WERI-Rb-1 (cell line): ENCODE measurements at regions not wholly inside any gene's neighbourhood (a gene's known extent, or its start where the extent isn't known, plus 50 kb on each side); places are given as distances from the start of the nearest gene placed in this dataset.

Source experiments
- DNase-seq: peaks from one replicate; pipeline ENCODE4 v3.0.0-alpha.2; 2020
- H3K27ac ChIP-seq: fragments of 250-450 bp; sonication (Bioruptor Pico); 2 replicates; pipeline ENCODE4 v1.5.1; 2020; ENCODE audit warnings: mild to moderate bottlenecking, moderate library complexity
- H3K27me3 ChIP-seq: fragments of 250-450 bp; sonication (Bioruptor Pico); 2 replicates; pipeline ENCODE4 v1.5.1; 2021; ENCODE audit warnings: mild to moderate bottlenecking, low read depth, moderate library complexity; ENCODE audit not compliant: insufficient read depth, severe bottlenecking
- H3K36me3 ChIP-seq: fragments of 250-450 bp; sonication (Bioruptor Pico); 2 replicates; pipeline ENCODE4 v1.5.1; 2020; ENCODE audit warnings: mild to moderate bottlenecking, moderate library complexity
- H3K4me3 ChIP-seq: 2 replicates; pipeline ENCODE4 v1.5.1; 2011; ENCODE audit warnings: low read depth, mild to moderate bottlenecking, control low read depth, low read length
- H3K9me3 ChIP-seq: fragments of 250-450 bp; sonication (Bioruptor Pico); 2 replicates; pipeline ENCODE4 v1.5.1; 2021; ENCODE audit warnings: mild to moderate bottlenecking, moderate library complexity; ENCODE audit not compliant: severe bottlenecking
- CTCF ChIP-seq: IDR thresholded peaks from 2 replicates; pipeline ENCODE4 v1.5.1; 2011; ENCODE audit warnings: low read depth, mild to moderate bottlenecking, control low read depth, inconsistent platforms, low read length

DNA sequence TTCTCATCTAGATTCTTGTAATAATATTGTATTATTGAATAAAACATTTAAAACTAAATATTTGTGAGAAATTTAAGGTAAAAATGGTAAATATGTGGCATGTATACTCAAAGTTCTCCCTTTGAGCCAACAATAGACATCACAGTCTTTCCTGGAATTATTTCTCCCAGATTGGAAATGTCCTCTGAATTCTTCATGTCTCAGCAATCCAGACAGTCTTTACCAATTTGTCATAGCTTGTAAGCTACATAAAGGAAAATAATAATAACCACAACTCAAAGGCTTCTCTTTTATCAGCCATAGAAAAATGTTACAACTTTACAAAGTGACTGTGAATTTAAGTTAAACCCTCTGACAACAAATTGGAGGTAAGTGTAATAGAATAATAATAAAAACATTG, 784.9 kb downstream of the EPHA4 start:
- no peaks in the 10 kb centered on the region for H3K27me3 ChIP-seq
- H3K36me3 ChIP-seq = no peaks in the 10 kb centered on the region
- TF ChIP-seq CTCF = no peak
- DNase-seq = no peak
- H3K4me3 ChIP-seq = no peak overlapping the region
- H3K9me3 ChIP-seq = no peaks in the 10 kb centered on the region
- no peak overlapping the region for H3K27ac ChIP-seq

- Histone ChIP-seq H3K27me3 (no peaks in the 10 kb centered on the region), H3K4me3 (no peak overlapping the region), H3K36me3 (no peaks in the 10 kb centered on the region), H3K9me3 (no peaks in the 10 kb centered on the region), H3K27ac (no peak overlapping the region)
- no peak for TF ChIP-seq CTCF
- no peak for DNase-seq
These were observed 782.1 kb downstream of the EPHA4 start for GRCh38 chr2:220789961-220790360.

DNA sequence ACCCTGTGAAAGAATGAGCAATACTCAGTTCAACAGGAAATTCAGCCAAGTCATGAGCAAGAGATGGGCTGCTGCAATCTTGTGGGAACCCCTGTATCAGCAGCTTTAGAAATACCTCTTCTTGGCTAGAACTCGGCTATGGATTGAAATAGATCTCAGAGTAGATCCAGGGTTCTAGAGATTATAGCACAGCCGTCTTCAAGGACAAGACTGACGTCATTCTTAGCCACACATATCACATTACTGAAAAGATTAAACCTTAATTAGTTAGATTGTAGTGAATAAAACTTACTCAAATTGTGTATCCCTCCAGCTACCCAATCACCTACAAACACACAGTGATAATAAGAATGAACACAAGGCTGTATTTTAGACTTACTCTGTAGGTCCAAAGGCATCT, 776.4 kb downstream of the EPHA4 start:
- no peak for DNase-seq
- no peak overlapping the region for H3K27ac ChIP-seq
- TF ChIP-seq CTCF = no peak

DNA sequence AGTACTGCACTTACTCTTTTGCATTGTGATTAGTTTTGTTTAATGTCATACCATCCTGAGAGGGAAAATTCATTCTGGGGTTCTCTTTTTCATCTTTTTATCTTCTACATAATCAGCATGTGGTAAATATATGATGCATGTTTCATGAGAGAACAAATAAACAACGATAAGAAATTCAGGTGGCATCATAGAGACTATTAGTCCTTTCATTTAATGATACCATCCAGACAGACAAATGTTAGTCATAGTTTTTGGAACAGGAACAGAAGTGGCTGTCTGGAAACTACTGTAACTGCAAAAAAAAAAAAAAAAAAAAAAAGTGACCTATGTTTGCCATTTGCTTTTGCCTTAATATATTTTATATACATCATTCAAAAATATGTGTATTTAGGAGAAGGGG, 761.0 kb downstream of the EPHA4 start:
- no peaks in the 10 kb centered on the region for H3K36me3 ChIP-seq
- no peaks in the 10 kb centered on the region for H3K27me3 ChIP-seq
- no peak overlapping the region for H3K27ac ChIP-seq
- H3K4me3 ChIP-seq = no peak overlapping the region
- no peaks in the 10 kb centered on the region for H3K9me3 ChIP-seq
- no peak for TF ChIP-seq CTCF
- no peak for DNase-seq

More for the DNA sequence above, 776.4 kb downstream of the EPHA4 start:
- H3K9me3 ChIP-seq = no peaks in the 10 kb centered on the region
- H3K36me3 ChIP-seq = no peaks in the 10 kb centered on the region
- H3K4me3 ChIP-seq = no peak overlapping the region
- no peaks in the 10 kb centered on the region for H3K27me3 ChIP-seq

DNA sequence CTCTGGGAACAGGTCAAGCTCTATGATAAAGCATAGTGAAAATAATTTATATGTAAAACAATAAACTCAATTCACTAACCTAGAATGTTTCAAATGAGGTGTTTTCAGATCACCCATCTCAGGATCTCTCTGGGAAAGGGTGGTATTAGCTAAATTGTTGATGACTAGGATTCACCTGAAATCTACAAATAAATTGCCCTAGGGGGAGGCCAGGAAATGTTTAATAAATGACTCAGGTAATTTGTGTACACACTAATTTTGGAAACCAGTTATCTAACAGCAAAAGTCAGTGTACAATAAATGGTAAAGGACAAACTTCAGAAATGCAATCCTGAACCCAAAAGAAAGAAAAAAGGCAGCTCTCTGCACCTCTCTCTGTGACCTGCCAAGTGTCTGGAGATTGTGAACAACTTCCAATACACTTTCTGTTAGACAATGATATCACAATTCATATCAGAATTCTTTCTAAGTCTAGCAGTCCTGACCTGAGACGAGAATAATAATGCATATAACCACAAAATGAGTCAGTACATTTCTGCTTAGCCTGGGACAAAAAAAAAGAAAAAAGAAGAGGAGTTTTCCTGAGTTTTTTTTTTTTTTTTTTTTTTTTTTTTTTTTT, 760.0 kb downstream of the EPHA4 start:
- Histone ChIP-seq H3K4me3 (no peak overlapping the region), H3K9me3 (no peaks in the 10 kb centered on the region), H3K27ac (no peak overlapping the region), H3K36me3 (no peaks in the 10 kb centered on the region), H3K27me3 (no peaks in the 10 kb centered on the region)
- no peak for TF ChIP-seq CTCF
- DNase-seq = no peak

DNA sequence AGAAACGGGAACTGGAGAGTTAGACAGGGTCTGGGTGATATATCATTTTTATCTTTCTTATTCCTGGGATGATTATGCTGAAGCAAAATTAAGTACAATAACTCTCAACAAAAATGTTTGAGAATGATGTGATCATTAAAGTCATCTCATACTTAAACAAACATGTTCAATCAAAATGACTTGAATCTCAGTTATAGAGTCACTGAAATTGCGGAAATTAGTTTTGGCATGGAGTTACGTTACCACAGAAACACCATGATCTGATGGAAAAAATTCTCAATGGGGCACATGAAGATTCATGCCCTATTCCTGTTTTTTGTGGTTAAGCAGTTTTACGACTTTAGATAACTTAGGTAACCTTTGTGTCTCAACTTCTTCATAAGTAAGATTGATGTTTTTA, 757.7 kb downstream of the EPHA4 start:
- TF ChIP-seq CTCF = no peak
- no peak overlapping the region for H3K27ac ChIP-seq
- H3K9me3 ChIP-seq = no peaks in the 10 kb centered on the region
- H3K4me3 ChIP-seq = no peak overlapping the region
- H3K27me3 ChIP-seq = no peaks in the 10 kb centered on the region
- no peak for DNase-seq
- H3K36me3 ChIP-seq = no peaks in the 10 kb centered on the region
